HCT116 (cell line): ENCODE measurements at regions not wholly inside any gene's neighbourhood (a gene's known extent, or its start where the extent isn't known, plus 50 kb on each side); places are given as distances from the start of the nearest gene placed in this dataset.
"Not testable (repeated sequence)": the region's sequence is repeated elsewhere in the genome, so short reads cannot be mapped to it uniquely, and the experiment has no call there.

ENCODE experiments used
- ATAC-seq: fragments of 200-7000 bp; cut with Tn5 transposase; 2 replicates; pipeline ENCODE4 v1.9.1; 2020; ENCODE audit warnings: mild to moderate bottlenecking, moderate library complexity
- BruUV-seq: library from RNA; stranded (reverse); fragments of 400-500 nt; replicated peaks from 2 replicates; lab custom pipeline; 2021; lab: Mats Ljungman, UMichigan
- CTCF ChIA-PET: fragments of 300-600 bp; sonication (Branson Sonifier 250); formaldehyde crosslinking; loops from one replicate; lab custom pipeline; 2021; ENCODE audit warnings: antibody characterized with exemption; lab: Charles Lee
- POLR2A ChIA-PET: fragments of 300-600, 350-600 bp; sonication (Branson Sonifier 250); formaldehyde crosslinking; loops from one replicate; lab custom pipeline; 2021; ENCODE audit warnings: antibody characterized with exemption; lab: Charles Lee
- RAD21 ChIA-PET, 2 experiments: fragments of 300-600 bp; sonication (Branson Sonifier 250); formaldehyde crosslinking; loops; one replicate each; lab custom pipeline; 2023; ENCODE audit warnings: low total read pairs in 2 of 2; ENCODE audit not compliant: uncharacterized antibody in 2 of 2, unreplicated experiment in 2 of 2, low non-redundant PET in 1 of 2; lab: Charles Lee
- DNase-seq: peaks from one replicate; pipeline ENCODE4 v3.0.0-alpha.2; 2010; ENCODE audit warnings: low read depth, low spot score
- H2AFZ ChIP-seq: fragments of 200-600 bp; shearing (Covaris generic), sonication (generic); 2 replicates; pipeline ENCODE4 v1.6.1; 2017; ENCODE audit warnings: low read depth, mixed run types, mixed read lengths, antibody characterized with exemption, low read length; ENCODE audit not compliant: poor library complexity, severe bottlenecking
- H3K27ac ChIP-seq: 2 replicates; pipeline ENCODE4 v1.5.1; 2012; ENCODE audit warnings: low read depth, low read length
- H3K27me3 ChIP-seq: fragments of 200-600 bp; sonication (generic); 2 replicates; pipeline ENCODE4 v1.6.1; 2016; ENCODE audit warnings: mixed run types, low read length, mixed read lengths; ENCODE audit not compliant: insufficient read depth
- H3K36me3 ChIP-seq, 2 experiments: fragments of 200-500 bp in 1 of 2; fragments of 200-600 bp in 1 of 2; sonication (Bioruptor generic) in 1 of 2; sonication (generic) in 1 of 2; 2 replicates each; pipeline versions ENCODE4 v1.5.1 to v1.6.1; 2014 to 2016; ENCODE audit warnings: low read length in 2 of 2, inconsistent platforms in 1 of 2, mixed read lengths in 1 of 2, mixed run types in 1 of 2; ENCODE audit not compliant: insufficient read depth in 2 of 2, control insufficient read depth in 1 of 2
- H3K4me1 ChIP-seq, 2 experiments: fragments of 200-600 bp in 1 of 2; sonication (generic) in 1 of 2; 2 replicates each; pipeline versions ENCODE4 v1.5.1 to v1.6.1; 2012 to 2017; ENCODE audit warnings: low read length in 2 of 2, inconsistent platforms in 1 of 2, mild to moderate bottlenecking in 1 of 2, mixed read lengths in 1 of 2, mixed run types in 1 of 2, moderate library complexity in 1 of 2; ENCODE audit not compliant: insufficient read depth in 2 of 2, control insufficient read depth in 1 of 2
- H3K4me2 ChIP-seq: fragments of 200-600 bp; sonication (generic); 2 replicates; pipeline ENCODE4 v1.6.1; 2017; ENCODE audit warnings: mixed run types, low read length, mixed read lengths
- H3K4me3 ChIP-seq, 2 experiments: fragments of 200-600 bp in 1 of 2; sonication (generic) in 1 of 2; replicated peaks in 1 of 2; 2 replicates each; pipeline ENCODE4 v1.5.1; 2011 to 2016; ENCODE audit warnings: low read length in 2 of 2, control low read depth in 1 of 2, low read depth in 1 of 2, mild to moderate bottlenecking in 1 of 2, mixed read lengths in 1 of 2, mixed run types in 1 of 2
- H3K79me2 ChIP-seq: fragments of 200-600 bp; sonication (generic); 2 replicates; pipeline ENCODE4 v1.6.1; 2017; ENCODE audit warnings: mild to moderate bottlenecking, mixed run types, low read length, moderate library complexity, mixed read lengths; ENCODE audit not compliant: insufficient read depth
- H3K9ac ChIP-seq: fragments of 200-600 bp; sonication (generic); 2 replicates; pipeline ENCODE4 v1.6.1; 2016; ENCODE audit warnings: low read length, mixed read lengths
- H3K9me2 ChIP-seq: fragments of 200-600 bp; sonication (generic), shearing (Covaris generic); 2 replicates; pipeline ENCODE4 v1.6.1; 2017; ENCODE audit warnings: mixed run types, mild to moderate bottlenecking, moderate library complexity; ENCODE audit not compliant: insufficient read depth
- H3K9me3 ChIP-seq, 2 experiments: fragments of 200-500 bp in 1 of 2; fragments of 200-600 bp in 1 of 2; sonication (Bioruptor generic) in 1 of 2; sonication (generic) in 1 of 2; 2 replicates each; pipeline ENCODE4 v1.6.1; 2014 to 2017; ENCODE audit warnings: low read length in 2 of 2, mixed read lengths in 2 of 2, inconsistent platforms in 1 of 2, low read depth in 1 of 2, mild to moderate bottlenecking in 1 of 2, mixed run types in 1 of 2, moderate library complexity in 1 of 2; ENCODE audit not compliant: control insufficient read depth in 1 of 2, insufficient read depth in 1 of 2
- H4K20me1 ChIP-seq: fragments of 200-600 bp; sonication (generic), shearing (Covaris generic); 2 replicates; pipeline ENCODE4 v1.6.1; 2017; ENCODE audit warnings: mixed run types, mild to moderate bottlenecking, moderate library complexity; ENCODE audit not compliant: insufficient read depth
- EZH2phosphoT487 ChIP-seq: fragments of 200-600 bp; IDR thresholded peaks from 2 replicates; pipeline ENCODE4 v1.6.1; 2018; ENCODE audit warnings: antibody characterized with exemption, borderline replicate concordance
- RAD21 ChIP-seq: IDR thresholded peaks from 2 replicates; pipeline ENCODE4 v1.6.1; 2012; ENCODE audit warnings: low read depth, mild to moderate bottlenecking
- TCF7L2 ChIP-seq: IDR thresholded peaks from 2 replicates; pipeline ENCODE4 v1.7.0; 2011; ENCODE audit warnings: borderline replicate concordance, inconsistent platforms; ENCODE audit not compliant: insufficient read depth, insufficient read length; ENCODE audit errors: extremely low read depth
- ZNF274 ChIP-seq: fragments of 200-500 bp; sonication (Bioruptor generic); IDR thresholded peaks from 2 replicates; pipeline ENCODE4 v1.6.1; 2014; ENCODE audit warnings: mild to moderate bottlenecking, low read depth, low read length, inconsistent platforms
- intact Hi-C: fragments of 100-400 bp; cut with micrococcal nuclease; formaldehyde crosslinking; loops from 2 replicates; pipeline ENCODE4 v1.10.0; 2022

GRCh38 chr14:30362369-30363218, 196.4 kb upstream of the G2E3 start:
- Histone ChIP-seq H3K9me2 (no peaks in the 10 kb centered on the region), H3K9me3 (no peaks in the 10 kb centered on the region), H3K27me3 (no peaks in the 10 kb centered on the region), H2AFZ (peak overlapping the region; percentile 83), H3K9ac (peak overlapping the region; percentile 47; the same call in 1 of the 2 replicates)
- intact Hi-C loops, result no loop called here
- CTCF ChIA-PET, result interaction anchor here (1.0 kb wide), 1 partner anchor 81 kb away, joined by 3 read pairs; no protein-coding TSS in a partner anchor
- no peak for TF ChIP-seq RAD21
- TF ChIP-seq ZNF274, result no peak
- no peak for TF ChIP-seq TCF7L2
- no peak for TF ChIP-seq EZH2phosphoT487
- TF ChIP-seq, all 23 proteins: peak for 0
- H3K27ac ChIP-seq, result no peak overlapping the region; the same call in 1 of the 2 replicates
- peak overlapping the region; percentile 45 to 57 for H3K4me3 ChIP-seq
- ATAC-seq (no peak), DNase-seq (no peak)
- H3K4me2 ChIP-seq, result peak overlapping the region; percentile 78
- ChIA-PET POLR2A (no interaction called here), RAD21 (no interaction called here)
- BruUV-seq, result no TSS peak
- peaks cover 0 to 3% of the 10 kb centered on the region in 2 experiments; a peak in 1 of 4 replicates for H3K4me1 ChIP-seq
- no peaks in the 10 kb centered on the region for H3K36me3 ChIP-seq
- no peaks in the 10 kb centered on the region for H4K20me1 ChIP-seq
- H3K79me2 ChIP-seq, result no peaks in the 10 kb centered on the region

- DNase-seq, intact Hi-C loops, POLR2A ChIA-PET, H3K9me3 ChIP-seq, H3K27me3 ChIP-seq, BruUV-seq, H3K9me2 ChIP-seq, RAD21 ChIA-PET, H4K20me1 ChIP-seq, H3K79me2 ChIP-seq, H3K36me3 ChIP-seq, H3K4me1 ChIP-seq: not testable (repeated sequence)
- peak overlapping the region; percentile 83 for H2AFZ ChIP-seq
- peak overlapping the region; percentile 35 for H3K27ac ChIP-seq
- peak overlapping the region; percentile 45 to 57 for H3K4me3 ChIP-seq
- peak overlapping the region; percentile 47; the same call in 1 of the 2 replicates for H3K9ac ChIP-seq
- CTCF ChIA-PET, result interaction anchor here (1.0 kb wide), 1 partner anchor 80 kb away, joined by 3 read pairs; no protein-coding TSS in a partner anchor
- ATAC-seq, result peak; percentile 53; the same call in 1 of the 2 replicates
- peak overlapping the region; percentile 78 for H3K4me2 ChIP-seq
These were observed 195.6 kb upstream of the G2E3 start for GRCh38 chr14:30363219-30363880.
